RWPE2 (cell line): ENCODE measurements at regions not wholly inside any gene's neighbourhood (a gene's known extent, or its start where the extent isn't known, plus 50 kb on each side); places are given as distances from the start of the nearest gene placed in this dataset.
A peak's percentile ranks its signal among the peaks of the same experiment; 100 is the strongest.

Experiments used
- ATAC-seq: fragments of 200-7000 bp; cut with Tn5 transposase; 3 replicates; pipeline ENCODE4 v1.9.1; 2021; ENCODE audit warnings: low read depth
- DNase-seq: peaks from one replicate; pipeline ENCODE4 v3.0.0-alpha.2; 2020; ENCODE audit warnings: low spot score
- H3K27ac ChIP-seq: fragments of 450-650 bp; 2 replicates; pipeline ENCODE4 v1.5.1; 2017; ENCODE audit warnings: mild to moderate bottlenecking; ENCODE audit not compliant: poor library complexity, severe bottlenecking
- H3K27me3 ChIP-seq: fragments of 250-450 bp; sonication (Bioruptor Pico); 2 replicates; pipeline ENCODE4 v1.5.1; 2021; ENCODE audit warnings: mild to moderate bottlenecking, moderate library complexity; ENCODE audit not compliant: insufficient read depth, poor library complexity, severe bottlenecking
- H3K36me3 ChIP-seq: fragments of 250-450 bp; sonication (Bioruptor Pico); 2 replicates; pipeline ENCODE4 v1.5.1; 2020; ENCODE audit warnings: low read depth, mild to moderate bottlenecking, moderate library complexity
- H3K4me1 ChIP-seq: fragments of 250-450 bp; sonication (Bioruptor Pico); 2 replicates; pipeline ENCODE4 v1.5.1; 2021; ENCODE audit warnings: mild to moderate bottlenecking, moderate library complexity; ENCODE audit not compliant: insufficient read depth, poor library complexity, severe bottlenecking
- H3K4me3 ChIP-seq: fragments of 250-450 bp; sonication (Bioruptor Pico); 2 replicates; pipeline ENCODE4 v1.5.1; 2021; ENCODE audit warnings: mild to moderate bottlenecking, moderate library complexity; ENCODE audit not compliant: severe bottlenecking
- H3K9me3 ChIP-seq: fragments of 250-450 bp; sonication (Bioruptor Pico); 2 replicates; pipeline ENCODE4 v1.5.1; 2021; ENCODE audit warnings: mild to moderate bottlenecking, moderate library complexity; ENCODE audit not compliant: severe bottlenecking
- TF ChIP-seq, protein P1 (sequence below): fragments of 450-650 bp; IDR thresholded peaks from one replicate; pipeline ENCODE4 v1.5.1; 2017; ENCODE audit warnings: mild to moderate bottlenecking, moderate library complexity; ENCODE audit not compliant: poor library complexity, severe bottlenecking

DNA sequence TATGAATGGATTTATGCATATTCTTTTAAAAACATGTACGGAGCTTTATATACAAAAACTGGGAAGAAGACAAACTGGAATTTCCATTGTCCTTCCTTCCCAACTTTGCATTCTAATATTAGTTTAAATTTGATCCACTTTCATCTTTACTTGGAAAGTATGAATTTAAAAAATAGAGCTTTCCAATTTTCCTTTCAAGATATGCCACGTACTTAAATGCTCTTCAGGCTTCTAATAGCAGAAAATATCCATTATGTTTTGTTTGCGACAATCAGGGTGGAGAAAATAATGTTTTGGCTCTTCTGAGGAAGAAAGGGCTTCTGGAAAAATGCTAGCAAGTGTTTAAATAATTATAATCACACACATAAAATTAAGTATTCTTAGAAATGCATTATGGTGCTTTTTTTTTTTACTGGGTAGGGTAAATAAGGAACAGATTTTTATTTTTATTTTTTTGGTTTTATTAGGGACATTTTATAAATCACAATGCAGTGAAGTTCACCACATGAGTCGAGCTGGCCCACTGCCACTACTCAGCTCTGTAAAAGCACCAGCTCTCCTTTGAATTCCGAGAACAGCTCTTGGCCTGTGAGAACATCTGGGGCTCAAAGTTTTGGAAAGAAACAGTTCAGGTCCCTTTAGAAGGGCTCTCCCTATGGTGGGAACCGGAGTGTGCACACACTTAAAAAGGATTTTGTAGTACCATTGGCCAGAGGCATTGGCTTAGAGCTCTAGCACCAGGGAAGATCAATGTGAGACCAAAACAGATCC lies 287.4 kb upstream of the LYPLAL1 start:
- H3K4me3 ChIP-seq, result no peak overlapping the region
- TF ChIP-seq, protein P1, sequence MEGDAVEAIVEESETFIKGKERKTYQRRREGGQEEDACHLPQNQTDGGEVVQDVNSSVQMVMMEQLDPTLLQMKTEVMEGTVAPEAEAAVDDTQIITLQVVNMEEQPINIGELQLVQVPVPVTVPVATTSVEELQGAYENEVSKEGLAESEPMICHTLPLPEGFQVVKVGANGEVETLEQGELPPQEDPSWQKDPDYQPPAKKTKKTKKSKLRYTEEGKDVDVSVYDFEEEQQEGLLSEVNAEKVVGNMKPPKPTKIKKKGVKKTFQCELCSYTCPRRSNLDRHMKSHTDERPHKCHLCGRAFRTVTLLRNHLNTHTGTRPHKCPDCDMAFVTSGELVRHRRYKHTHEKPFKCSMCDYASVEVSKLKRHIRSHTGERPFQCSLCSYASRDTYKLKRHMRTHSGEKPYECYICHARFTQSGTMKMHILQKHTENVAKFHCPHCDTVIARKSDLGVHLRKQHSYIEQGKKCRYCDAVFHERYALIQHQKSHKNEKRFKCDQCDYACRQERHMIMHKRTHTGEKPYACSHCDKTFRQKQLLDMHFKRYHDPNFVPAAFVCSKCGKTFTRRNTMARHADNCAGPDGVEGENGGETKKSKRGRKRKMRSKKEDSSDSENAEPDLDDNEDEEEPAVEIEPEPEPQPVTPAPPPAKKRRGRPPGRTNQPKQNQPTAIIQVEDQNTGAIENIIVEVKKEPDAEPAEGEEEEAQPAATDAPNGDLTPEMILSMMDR, result no peak
- H3K27me3 ChIP-seq, result no peaks in the 10 kb centered on the region
- ATAC-seq (no peak), DNase-seq (no peak)
- H3K27ac ChIP-seq, result peak overlapping the region; percentile 42
- H3K36me3 ChIP-seq, result no peaks in the 10 kb centered on the region
- peaks cover 12% of the 10 kb centered on the region for H3K4me1 ChIP-seq
- H3K9me3 ChIP-seq, result no peaks in the 10 kb centered on the region

DNA sequence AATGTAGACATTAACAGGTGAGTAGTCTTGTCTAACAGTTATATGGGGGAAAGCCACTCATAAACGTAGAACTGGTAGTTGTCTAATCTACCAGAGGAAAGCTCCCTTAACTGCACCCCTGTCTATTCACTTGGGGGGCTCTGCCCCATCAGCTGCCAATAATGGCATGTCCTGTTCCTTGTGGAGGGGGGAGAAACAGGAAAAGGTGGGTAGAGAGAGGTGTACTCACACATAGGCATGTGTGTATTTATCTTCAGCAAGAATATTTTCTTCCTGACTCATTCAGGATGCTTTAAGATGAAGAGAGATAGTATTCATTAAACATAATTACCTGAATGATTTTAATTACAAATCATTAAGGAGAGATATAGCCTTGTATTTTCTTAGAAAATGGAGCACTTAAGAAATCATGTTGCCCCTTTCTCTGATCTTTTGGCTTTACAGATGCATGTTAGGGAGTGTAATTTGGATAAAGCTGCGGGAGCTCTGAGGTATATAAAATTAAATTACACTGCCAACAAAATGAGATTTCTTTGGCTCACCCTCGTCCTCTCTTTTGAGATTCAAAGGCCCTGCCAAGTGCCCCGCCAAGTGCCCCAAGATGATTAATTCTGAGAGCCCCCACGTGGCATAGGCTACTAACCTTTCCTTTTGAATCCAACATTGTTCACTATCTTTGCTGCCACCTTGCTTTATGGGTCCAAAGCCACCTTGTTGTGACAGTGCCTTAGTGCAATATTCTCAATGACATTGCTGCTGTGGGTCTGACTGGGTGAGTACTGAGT lies 286.3 kb upstream of the LYPLAL1 start:
- TF ChIP-seq, protein P1, result no peak
- no peak overlapping the region for H3K4me3 ChIP-seq
- H3K27ac ChIP-seq, result peak overlapping the region; percentile 42
- no peaks in the 10 kb centered on the region for H3K27me3 ChIP-seq
- ATAC-seq (peak; percentile 69; the same call in 2 of the 3 replicates), DNase-seq (no peak)
- no peaks in the 10 kb centered on the region for H3K36me3 ChIP-seq
- H3K9me3 ChIP-seq, result no peaks in the 10 kb centered on the region
- H3K4me1 ChIP-seq, result peaks cover 12% of the 10 kb centered on the region

DNA sequence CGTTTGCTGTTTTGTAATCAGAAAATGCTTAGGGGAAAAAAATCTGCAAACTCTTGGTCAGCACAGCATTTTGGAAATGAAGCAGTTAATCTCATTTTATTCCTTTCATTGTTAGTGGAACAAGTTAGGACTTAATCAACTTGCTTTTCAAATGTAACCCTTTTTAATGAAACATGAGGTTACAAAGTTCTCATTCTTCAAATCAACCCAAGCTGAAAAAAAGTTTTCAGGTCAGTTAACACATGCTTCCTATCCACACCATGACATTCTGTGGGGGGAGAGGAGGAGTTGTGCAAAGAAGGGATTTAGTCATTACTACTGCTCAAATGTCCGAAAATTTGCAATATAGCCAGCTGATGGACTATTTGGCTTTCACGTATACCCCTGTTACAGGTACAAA lies 283.2 kb upstream of the LYPLAL1 start:
- DNase-seq (no peak), ATAC-seq (no peak)
- Histone ChIP-seq H3K4me1 (peaks cover 12% of the 10 kb centered on the region), H3K4me3 (no peak overlapping the region), H3K36me3 (no peaks in the 10 kb centered on the region), H3K27ac (no peak overlapping the region), H3K27me3 (no peaks in the 10 kb centered on the region), H3K9me3 (no peaks in the 10 kb centered on the region)
- TF ChIP-seq, protein P1, result no peak

DNA sequence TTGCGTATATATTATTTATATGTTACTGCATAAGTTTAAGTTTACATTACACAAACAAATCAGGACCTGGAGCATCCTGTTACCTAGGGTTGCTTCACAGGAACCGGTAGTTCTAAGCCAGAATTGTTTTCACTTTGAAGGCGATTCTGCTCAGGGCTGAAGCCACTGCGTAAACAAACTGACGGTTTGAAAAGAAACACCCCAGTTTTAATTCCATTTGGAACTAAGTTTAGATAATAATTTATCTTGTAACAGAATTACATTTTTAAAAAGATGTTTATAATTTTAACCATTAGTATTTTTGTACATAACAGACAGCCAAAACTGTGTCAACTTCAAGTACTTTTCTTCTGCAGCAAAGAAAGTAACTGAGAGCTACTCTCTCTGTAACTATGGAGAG lies 282.1 kb upstream of the LYPLAL1 start:
- TF ChIP-seq, protein P1, result no peak
- Histone ChIP-seq H3K4me3 (no peak overlapping the region), H3K9me3 (no peaks in the 10 kb centered on the region), H3K36me3 (no peaks in the 10 kb centered on the region), H3K4me1 (peaks cover 12% of the 10 kb centered on the region), H3K27ac (no peak overlapping the region), H3K27me3 (no peaks in the 10 kb centered on the region)
- ATAC-seq, result no peak
- no peak for DNase-seq
